KOPT-K1 (cell line): ENCODE measurements at regions not wholly inside any gene's neighbourhood (a gene's known extent, or its start where the extent isn't known, plus 50 kb on each side); places are given as distances from the start of the nearest gene placed in this dataset.

Source experiments
- H3K27ac ChIP-seq: fragments of 200-600 bp; sonication (generic); 2 replicates; pipeline ENCODE4 v1.5.1; 2016; ENCODE audit warnings: antibody characterized with exemption, mild to moderate bottlenecking, low read depth, low read length; ENCODE audit not compliant: poor library complexity, severe bottlenecking
- H3K36me3 ChIP-seq: fragments of 200-600 bp; sonication (generic); 2 replicates; pipeline ENCODE4 v1.5.1; 2017; ENCODE audit warnings: antibody characterized with exemption, mild to moderate bottlenecking, low read length, moderate library complexity; ENCODE audit not compliant: insufficient read depth
- H3K9me3 ChIP-seq: fragments of 200-600 bp; sonication (generic); 2 replicates; pipeline ENCODE4 v1.5.1; 2017; ENCODE audit warnings: antibody characterized with exemption, low read length, mild to moderate bottlenecking; ENCODE audit not compliant: insufficient read depth, poor library complexity, severe bottlenecking

DNA sequence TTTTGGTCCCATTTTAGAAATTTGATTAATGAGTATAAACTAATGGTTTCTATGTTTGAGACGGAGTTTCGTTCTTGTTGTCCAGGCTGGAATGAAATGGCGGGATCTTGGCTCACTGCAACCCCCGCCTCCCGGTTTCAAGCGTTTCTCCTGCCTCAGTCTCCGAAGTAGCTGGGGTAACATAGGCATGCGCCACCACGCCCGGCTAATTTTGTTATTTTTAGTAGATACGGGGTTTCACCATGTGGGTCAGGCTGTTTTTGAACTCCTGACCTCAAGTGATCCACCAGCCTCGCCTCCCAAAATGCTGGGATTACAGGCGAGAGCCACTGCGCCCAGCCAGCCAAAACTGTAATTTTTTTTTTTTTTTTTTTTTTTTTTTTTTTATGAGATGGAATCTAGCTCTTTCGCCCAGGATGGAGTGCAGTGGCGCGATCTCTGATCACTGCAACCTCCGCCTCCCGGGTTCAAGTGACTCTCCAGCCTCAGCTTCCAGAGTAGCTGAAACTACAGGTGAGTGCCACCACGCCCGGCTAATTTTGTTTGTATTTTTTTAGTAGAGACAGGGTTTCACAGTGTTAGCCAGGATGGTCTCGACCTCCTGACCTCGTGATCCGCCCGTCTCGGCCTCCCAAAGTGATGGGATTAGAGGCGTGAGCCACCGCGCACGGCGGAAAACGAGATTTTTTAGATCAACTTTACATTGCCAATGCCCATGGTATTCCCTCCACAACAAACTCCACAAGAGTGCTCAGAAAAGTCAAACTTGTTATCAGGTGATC, 127.8 kb downstream of the HFE start:
- no peaks in the 10 kb centered on the region for H3K36me3 ChIP-seq
- H3K9me3 ChIP-seq, result no peaks in the 10 kb centered on the region
- peak overlapping the region; percentile 89 for H3K27ac ChIP-seq

DNA sequence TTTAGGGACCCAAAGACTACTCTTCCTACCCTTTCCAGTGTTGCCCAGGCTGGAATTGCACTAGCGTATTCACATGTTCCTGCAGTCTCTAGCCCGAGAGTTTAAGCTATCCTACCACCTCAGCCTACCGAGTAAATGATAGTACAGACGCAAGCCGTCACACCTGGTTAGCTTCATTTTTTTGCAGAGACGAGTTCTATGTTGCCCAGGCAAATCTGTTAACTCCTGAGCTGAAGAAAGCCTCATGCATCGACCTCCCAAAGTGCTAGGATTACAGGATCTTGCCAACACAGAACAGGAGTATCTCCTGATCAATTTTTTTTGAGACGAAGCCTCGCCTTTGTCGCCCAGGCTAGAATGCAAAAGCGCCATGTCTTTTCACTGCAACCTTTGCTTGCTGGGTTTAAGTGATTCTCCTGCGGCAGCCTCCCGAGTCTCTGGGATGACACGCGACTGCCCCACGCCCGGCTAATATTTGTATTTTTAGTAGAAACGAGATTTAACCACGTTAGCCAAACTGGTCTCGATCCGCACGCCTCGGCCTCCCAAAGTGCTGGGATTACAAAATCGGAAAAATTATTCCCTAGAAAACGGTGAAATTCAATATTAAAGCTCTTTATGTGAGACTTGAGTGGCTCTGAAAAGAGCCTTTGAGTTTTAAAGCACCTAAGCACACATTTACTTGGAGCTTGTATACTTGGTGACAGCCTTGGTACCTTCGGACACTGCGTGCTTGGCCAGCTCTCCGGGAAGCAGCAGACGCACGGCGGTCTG, 128.5 kb downstream of the HFE start:
- Histone ChIP-seq H3K27ac (peak overlapping the region; percentile 89), H3K36me3 (no peaks in the 10 kb centered on the region), H3K9me3 (no peaks in the 10 kb centered on the region)

DNA sequence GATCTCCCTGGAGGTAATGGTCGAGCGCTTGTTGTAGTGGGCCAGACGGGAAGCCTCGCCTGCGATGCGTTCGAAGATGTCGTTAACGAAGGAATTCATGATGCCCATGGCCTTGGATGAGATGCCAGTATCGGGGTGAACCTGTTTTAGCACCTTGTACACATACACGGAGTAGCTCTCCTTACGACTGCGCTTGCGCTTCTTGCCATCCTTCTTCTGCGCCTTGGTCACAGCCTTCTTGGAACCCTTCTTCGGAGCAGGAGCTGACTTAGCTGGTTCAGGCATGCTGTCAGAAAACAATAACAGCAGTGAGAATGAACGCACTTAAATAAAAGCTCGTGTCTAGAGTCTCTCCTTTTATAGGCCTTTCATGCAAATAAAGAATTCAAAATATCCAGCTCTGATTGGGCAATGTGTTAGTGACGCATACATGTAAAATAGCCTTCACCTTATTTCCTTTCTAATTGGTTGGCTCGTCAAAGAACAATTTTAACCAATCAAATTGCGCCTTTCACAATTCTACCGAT, 129.2 kb downstream of the HFE start:
- no peaks in the 10 kb centered on the region for H3K36me3 ChIP-seq
- H3K9me3 ChIP-seq, result no peaks in the 10 kb centered on the region
- H3K27ac ChIP-seq, result peak overlapping the region; percentile 89

DNA sequence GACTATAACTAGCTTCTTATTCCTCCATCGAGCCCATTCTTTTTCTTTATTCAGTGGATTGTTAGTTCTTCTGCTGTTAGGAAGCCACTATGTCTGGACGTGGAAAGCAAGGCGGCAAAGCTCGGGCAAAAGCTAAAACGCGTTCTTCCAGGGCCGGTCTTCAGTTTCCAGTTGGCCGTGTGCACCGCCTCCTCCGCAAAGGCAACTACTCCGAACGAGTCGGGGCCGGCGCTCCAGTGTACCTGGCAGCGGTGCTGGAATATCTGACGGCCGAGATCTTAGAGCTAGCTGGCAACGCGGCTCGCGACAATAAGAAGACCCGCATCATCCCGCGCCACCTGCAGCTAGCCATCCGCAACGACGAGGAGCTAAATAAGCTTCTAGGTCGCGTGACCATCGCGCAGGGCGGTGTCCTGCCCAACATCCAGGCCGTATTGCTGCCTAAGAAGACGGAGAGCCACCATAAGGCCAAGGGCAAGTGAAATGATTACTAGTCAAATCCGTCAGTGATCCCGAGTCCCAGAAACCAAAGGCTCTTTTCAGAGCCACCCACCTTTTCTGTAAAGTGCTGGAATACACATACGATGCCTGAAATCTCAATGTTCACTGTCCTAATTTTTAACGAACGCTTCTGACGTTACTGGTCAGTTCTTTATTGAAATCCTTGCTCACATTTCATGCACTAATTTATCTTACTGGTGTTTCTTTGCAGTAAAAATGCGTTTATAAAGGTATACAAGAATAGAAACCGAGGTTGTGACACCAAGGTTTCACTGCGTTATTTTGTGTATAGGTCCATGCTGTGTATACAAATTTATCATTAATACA, 129.9 kb downstream of the HFE start:
- Histone ChIP-seq H3K27ac (peak overlapping the region; percentile 89), H3K36me3 (no peaks in the 10 kb centered on the region), H3K9me3 (no peaks in the 10 kb centered on the region)

DNA sequence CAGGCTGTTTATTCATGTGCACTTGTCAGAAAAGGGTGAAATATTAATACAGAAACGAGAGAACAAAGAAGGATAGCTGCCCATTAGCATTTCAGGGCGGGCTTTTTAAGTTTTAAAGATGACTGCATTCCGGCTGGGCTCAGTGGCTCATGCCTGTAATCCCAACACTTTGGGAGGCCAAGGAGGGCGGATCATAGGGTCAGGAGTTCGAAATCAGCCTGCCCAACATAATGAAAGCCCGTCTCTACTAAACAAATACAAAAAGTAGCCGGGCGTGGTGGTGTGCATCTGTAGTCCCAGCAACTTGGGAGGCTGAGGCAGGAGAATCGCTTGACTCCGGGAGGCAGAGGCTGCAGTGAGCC, 130.5 kb downstream of the HFE start:
- peak overlapping the region; percentile 89 for H3K27ac ChIP-seq
- H3K9me3 ChIP-seq, result no peaks in the 10 kb centered on the region
- H3K36me3 ChIP-seq, result no peaks in the 10 kb centered on the region

DNA sequence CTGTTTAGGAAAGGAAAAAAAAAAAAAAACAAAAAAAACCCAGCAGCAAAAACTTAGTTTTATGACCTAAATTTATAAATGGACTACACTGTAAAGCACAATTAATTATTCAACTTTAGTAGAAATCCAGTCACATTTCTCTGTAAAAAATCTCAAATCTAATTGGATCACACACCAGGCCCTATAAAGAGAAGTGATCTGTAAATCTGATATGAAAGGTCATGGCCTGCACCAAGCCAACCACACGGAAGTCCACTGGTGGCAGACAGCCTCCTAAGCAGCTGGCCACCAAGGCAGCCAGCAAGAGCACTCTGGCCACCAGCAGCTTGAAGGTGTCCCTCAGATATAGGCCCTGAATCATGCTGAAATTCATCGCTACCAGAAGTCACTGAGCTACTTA, 131.6 kb downstream of the HFE start:
- H3K9me3 ChIP-seq, result no peaks in the 10 kb centered on the region
- no peaks in the 10 kb centered on the region for H3K36me3 ChIP-seq
- H3K27ac ChIP-seq, result peak overlapping the region; percentile 89

DNA sequence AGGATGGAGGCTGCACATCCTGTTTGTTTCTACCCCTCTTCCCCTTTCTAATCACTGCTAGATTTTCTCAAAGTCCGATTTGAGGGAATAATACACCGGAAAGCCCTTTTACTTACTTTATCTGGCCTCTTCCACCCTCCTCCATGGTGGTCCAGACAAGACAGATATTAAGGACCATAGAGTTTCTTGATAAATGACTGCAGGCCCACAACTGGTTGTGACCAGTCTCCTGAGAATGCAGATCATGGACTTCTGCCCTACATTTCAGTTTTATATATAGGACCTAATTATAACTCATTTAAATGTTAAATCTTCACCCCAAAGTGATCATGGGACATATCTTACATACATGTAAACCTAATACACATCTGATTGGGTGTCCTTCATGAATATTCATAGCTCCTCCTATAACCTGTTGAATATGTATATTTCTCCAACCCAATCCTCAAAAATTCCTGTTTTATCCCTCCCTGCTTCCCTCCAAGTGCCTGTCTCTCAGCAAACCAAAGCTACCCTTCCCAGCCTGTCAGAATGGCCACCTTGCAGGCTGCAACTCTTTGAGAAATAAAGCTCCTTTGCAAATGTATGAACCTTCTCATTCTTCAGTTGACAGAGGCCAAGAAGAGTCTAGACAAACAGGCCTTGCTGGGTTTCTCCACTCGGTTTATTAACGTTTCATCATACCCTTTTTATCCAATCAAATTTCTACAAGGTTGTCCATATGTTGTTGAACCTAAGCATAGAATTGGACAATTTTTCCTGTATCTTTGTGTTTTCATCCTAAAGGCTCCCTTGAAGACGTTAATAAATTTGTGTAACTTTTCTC, 133.1 kb downstream of the HFE start:
- Histone ChIP-seq H3K27ac (peak overlapping the region; percentile 89), H3K36me3 (no peaks in the 10 kb centered on the region), H3K9me3 (no peaks in the 10 kb centered on the region)

DNA sequence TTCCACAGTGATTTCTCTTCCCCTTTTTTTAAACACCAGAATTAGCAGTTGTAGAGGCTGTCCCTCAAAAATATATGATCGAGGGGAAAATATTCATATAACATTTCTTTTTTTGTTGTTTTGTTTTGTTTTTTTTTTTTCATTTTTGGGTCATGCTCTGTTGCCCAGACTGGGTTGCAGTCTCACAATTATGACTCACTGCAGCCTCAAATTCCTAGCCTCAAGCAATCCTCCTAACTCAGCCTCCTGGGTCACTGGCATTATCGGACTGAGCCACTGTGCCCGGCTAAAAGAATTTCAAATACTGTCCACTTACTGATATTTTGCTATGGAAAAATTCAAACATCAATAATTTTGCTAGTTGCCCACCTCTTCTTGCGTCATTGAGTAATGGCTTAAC, 134.0 kb downstream of the HFE start:
- Histone ChIP-seq H3K9me3 (no peaks in the 10 kb centered on the region), H3K27ac (peak overlapping the region; percentile 89), H3K36me3 (no peaks in the 10 kb centered on the region)

DNA sequence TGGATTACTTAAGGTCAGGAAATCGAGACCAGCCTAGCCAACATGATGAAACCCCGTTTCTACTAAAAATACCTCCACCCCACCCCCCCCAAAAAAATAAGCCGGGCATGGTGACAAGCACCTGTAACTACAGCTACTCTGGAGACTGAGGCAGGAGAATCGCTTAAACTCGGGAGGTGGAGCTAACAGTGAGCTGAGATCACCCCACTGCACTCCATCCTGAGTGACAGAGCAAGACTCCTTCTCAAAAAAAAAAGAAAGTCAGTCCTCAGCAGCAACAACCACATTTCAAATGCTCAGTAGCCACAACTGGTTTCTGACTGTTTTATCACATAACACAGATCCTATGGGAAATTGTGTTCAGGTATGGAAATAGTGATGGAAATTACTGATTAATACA, 135.3 kb downstream of the HFE start:
- no peaks in the 10 kb centered on the region for H3K36me3 ChIP-seq
- peak overlapping the region; percentile 89 for H3K27ac ChIP-seq
- H3K9me3 ChIP-seq, result no peaks in the 10 kb centered on the region

DNA sequence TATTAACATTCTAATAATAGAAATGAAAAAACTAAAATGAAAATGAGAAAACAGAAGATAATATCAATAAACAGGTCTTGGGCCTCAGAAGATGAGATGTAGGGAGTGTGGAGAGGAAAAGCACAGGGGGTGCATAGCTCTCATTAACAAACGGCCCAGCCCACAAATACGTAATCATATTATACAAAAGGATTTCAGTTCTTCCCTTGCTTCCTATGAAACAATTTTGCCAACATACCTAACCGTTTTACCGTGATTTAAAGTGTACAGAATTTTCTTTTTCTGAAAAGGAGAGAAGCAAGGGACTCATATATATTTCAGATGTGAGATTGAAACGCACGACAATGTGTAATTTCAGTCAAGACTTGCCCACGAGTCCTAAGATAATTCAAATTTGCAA, 136.0 kb downstream of the HFE start:
- Histone ChIP-seq H3K36me3 (no peaks in the 10 kb centered on the region), H3K27ac (peak overlapping the region; percentile 89), H3K9me3 (no peaks in the 10 kb centered on the region)

DNA sequence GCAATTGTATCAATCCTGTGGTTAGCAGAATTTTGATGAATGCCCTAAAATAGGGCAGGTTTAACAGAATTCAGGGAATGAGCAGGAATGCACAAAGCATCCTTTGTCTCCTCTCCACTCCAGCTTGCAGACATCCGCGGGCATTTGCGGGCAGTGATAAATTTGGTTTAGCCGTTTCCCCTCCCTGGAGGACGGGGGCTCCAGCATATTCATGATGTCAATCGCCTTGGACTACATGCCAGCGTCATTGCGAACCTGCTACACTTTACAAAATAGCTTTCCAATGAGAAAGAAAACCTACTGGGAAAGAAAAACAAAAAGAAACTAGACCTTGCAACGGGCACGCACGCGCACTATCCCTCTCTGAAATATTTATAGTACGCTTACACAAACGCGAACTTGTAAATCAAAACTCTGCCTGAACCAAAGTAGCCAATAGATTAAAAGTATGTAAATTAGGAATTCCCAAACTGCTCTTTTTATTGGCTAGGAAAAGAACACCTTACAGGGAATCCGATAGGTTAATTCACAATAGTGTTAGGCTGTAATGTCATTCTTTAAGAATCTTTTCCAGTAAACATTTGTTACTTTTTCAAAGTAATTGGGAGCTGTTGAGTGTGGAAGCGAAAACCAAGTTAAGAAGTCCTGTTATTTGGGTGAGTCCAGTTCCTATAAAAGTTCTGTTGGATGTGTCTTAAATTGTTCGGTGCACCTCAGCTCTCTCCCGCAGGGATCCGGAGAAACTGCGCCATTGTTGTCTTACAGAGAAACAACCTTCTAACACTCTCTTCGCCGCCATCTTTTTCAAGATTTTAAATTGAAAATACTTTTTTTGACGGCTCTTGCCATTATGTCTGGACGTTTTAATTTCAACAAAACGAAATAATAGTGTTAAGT, 136.7 kb downstream of the HFE start:
- Histone ChIP-seq H3K27ac (peak overlapping the region; percentile 89), H3K36me3 (no peaks in the 10 kb centered on the region), H3K9me3 (no peaks in the 10 kb centered on the region)

DNA sequence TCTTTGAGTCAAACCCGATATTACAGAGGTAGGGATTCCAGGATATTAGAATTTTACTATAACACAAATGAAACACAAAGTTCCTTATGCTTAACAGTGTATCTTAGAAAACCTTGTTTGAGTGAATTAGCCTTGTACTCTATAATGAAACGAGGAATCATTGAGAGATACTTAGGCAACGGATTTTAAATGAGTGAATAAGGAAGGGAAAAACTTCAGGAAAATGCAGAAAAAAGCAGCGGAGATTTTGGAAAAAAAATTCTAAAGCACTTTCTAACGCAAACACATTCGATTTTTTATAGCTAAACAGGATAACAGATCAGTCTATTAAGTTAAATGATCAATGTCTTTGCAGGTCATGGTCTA, 137.3 kb downstream of the HFE start:
- H3K36me3 ChIP-seq, result no peaks in the 10 kb centered on the region
- peak overlapping the region; percentile 89 for H3K27ac ChIP-seq
- H3K9me3 ChIP-seq, result no peaks in the 10 kb centered on the region

DNA sequence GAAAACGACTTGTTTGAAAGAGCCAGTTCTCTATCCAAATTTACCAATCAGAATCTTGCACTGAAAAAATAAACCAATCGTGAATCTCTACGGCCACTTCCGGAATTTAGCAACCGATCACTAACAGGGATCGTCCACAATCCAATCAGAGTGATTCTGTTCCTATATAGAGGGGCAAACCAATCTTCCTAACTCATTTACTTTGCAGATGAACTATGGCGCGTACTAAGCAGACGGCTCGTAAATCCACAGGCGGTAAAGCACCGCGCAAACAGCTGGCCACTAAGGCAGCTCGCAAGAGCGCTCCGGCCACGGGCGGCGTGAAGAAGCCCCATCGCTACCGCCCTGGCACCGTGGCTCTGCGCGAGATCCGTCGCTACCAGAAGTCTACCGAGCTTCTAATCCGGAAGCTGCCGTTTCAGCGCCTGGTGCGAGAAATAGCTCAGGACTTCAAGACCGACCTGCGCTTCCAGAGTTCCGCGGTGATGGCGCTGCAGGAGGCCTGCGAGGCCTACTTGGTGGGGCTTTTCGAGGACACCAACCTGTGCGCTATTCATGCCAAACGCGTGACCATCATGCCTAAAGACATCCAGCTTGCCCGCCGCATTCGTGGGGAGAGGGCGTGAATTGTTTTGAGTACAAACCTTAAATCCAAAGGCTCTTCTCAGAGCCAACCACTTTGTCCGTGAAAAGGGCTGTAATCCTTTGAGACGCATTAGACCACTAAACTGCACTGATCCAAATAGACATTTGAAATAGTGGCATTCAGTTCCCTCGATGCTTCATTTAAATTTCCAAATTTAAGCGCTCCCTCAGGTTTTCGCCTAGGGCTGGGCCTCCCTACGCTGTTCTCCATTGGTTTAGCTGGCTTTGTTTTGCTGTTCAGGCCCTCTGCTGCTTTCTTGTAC, 138.0 kb downstream of the HFE start:
- H3K27ac ChIP-seq, result peak overlapping the region; percentile 89

More for the DNA sequence above, 138.0 kb downstream of the HFE start:
- no peaks in the 10 kb centered on the region for H3K9me3 ChIP-seq
- no peaks in the 10 kb centered on the region for H3K36me3 ChIP-seq
